Endothelial cell of umbilical vein (primary cell): ENCODE measurements at regions not wholly inside any gene's neighbourhood (a gene's known extent, or its start where the extent isn't known, plus 50 kb on each side); places are given as distances from the start of the nearest gene placed in this dataset.

Source experiments
- BruUV-seq: library from RNA; stranded (reverse); fragments of 400-500 nt; replicated peaks from 2 replicates; lab custom pipeline; 2021; lab: Mats Ljungman, UMichigan
- CTCF ChIA-PET: fragments of 300-600, 350-600 bp; sonication (Branson Sonifier 250); formaldehyde crosslinking; loops from one replicate; lab custom pipeline; 2021; ENCODE audit warnings: antibody characterized with exemption, inconsistent platforms; lab: Charles Lee
- POLR2A ChIA-PET: fragments of 300-600, 350-600 bp; sonication (Branson Sonifier 250); formaldehyde crosslinking; loops from one replicate; lab custom pipeline; 2021; ENCODE audit warnings: antibody characterized with exemption, inconsistent platforms; lab: Charles Lee
- DNase-seq: peaks from one replicate; pipeline ENCODE4 v3.0.0-alpha.2; 2011; ENCODE audit warnings: low read depth, low spot score
- FAIRE-seq: peaks from 2 replicates; lab custom pipeline; 2011; peaks lifted over from hg19 to GRCh38; lab: Jason Lieb, UNC
- H2AFZ ChIP-seq: 2 replicates; pipeline ENCODE4 v1.6.0; 2012; ENCODE audit warnings: low read depth, low read length, control low read depth, inconsistent platforms
- H3K27ac ChIP-seq: 2 replicates; pipeline ENCODE4 v1.5.1; 2011; ENCODE audit warnings: low read depth, mild to moderate bottlenecking, control low read depth, low read length, moderate library complexity; ENCODE audit not compliant: insufficient read depth
- H3K27me3 ChIP-seq, 2 experiments: 2 replicates each; pipeline versions ENCODE4 v1.6.0 to v1.6.1; 2011; ENCODE audit warnings: low read length in 2 of 2, mixed read lengths in 1 of 2; ENCODE audit not compliant: control insufficient read depth in 2 of 2, insufficient read depth in 2 of 2
- H3K36me3 ChIP-seq, 2 experiments: 2 replicates in 1 of 2; 3 replicates in 1 of 2; pipeline ENCODE4 v1.5.1; 2011; ENCODE audit warnings: low read length in 2 of 2, mild to moderate bottlenecking in 1 of 2, moderate library complexity in 1 of 2; ENCODE audit not compliant: control insufficient read depth in 2 of 2, insufficient read depth in 2 of 2; ENCODE audit errors: extremely low read depth in 1 of 2
- H3K4me1 ChIP-seq: 3 replicates; pipeline ENCODE4 v1.5.1; 2011; ENCODE audit warnings: mild to moderate bottlenecking, low read length; ENCODE audit not compliant: control insufficient read depth, insufficient read depth; ENCODE audit errors: extremely low read depth
- H3K4me2 ChIP-seq: 2 replicates; pipeline ENCODE4 v1.6.1; 2011; ENCODE audit warnings: low read length, control low read depth, mixed read lengths; ENCODE audit not compliant: insufficient read depth
- H3K4me3 ChIP-seq, 3 experiments: fragments of 200-600 bp in 1 of 3; sonication (generic), shearing (Covaris generic) in 1 of 3; replicated peaks in 1 of 3; 2 replicates each; pipeline ENCODE4 v1.5.1; 2011 to 2016; ENCODE audit warnings: control low read depth in 3 of 3, low read length in 3 of 3, mild to moderate bottlenecking in 2 of 3, inconsistent platforms in 1 of 3, low read depth in 1 of 3, moderate library complexity in 1 of 3; ENCODE audit not compliant: insufficient read depth in 1 of 3
- H3K79me2 ChIP-seq: 2 replicates; pipeline ENCODE4 v1.6.0; 2012; ENCODE audit warnings: low read length, inconsistent platforms; ENCODE audit not compliant: control insufficient read depth, insufficient read depth
- H3K9ac ChIP-seq: replicated peaks from 2 replicates; pipeline ENCODE3; 2011; ENCODE audit warnings: low read length, control low read depth; ENCODE audit not compliant: insufficient read depth; ENCODE audit errors: extremely low read depth
- H3K9me1 ChIP-seq: replicated peaks from 3 replicates; pipeline ENCODE4 v1.6.0; 2011; ENCODE audit warnings: mild to moderate bottlenecking, low read length; ENCODE audit not compliant: control insufficient read depth, insufficient read depth; ENCODE audit errors: extremely low read depth
- H3K9me3 ChIP-seq: replicated peaks from 2 replicates; pipeline ENCODE4 v1.5.1; 2012; ENCODE audit warnings: low read length, inconsistent platforms; ENCODE audit not compliant: control insufficient read depth, insufficient read depth
- H4K20me1 ChIP-seq: replicated peaks from 2 replicates; pipeline ENCODE3; 2011; ENCODE audit warnings: mild to moderate bottlenecking, low read length; ENCODE audit not compliant: control insufficient read depth, insufficient read depth; ENCODE audit errors: extremely low read depth
- CTCF ChIP-seq, 2 donors: IDR thresholded peaks; 1 replicate in 1 of 2; 2 replicates in 1 of 2; pipeline ENCODE4 v1.5.1; 2011; ENCODE audit warnings: low read length in 2 of 2, mild to moderate bottlenecking in 2 of 2, moderate library complexity in 2 of 2, control low read depth in 1 of 2, inconsistent platforms in 1 of 2, low read depth in 1 of 2; ENCODE audit not compliant: insufficient read depth in 1 of 2; ENCODE audit errors: extremely low read depth in 1 of 2
- EZH2 ChIP-seq: IDR thresholded peaks from 2 replicates; pipeline ENCODE4 v1.6.1; 2012; ENCODE audit warnings: borderline replicate concordance, low read depth, mild to moderate bottlenecking, moderate library complexity, low read length, inconsistent platforms; ENCODE audit not compliant: severe bottlenecking
- FOS ChIP-seq: IDR thresholded peaks from 2 replicates; pipeline ENCODE4 v1.6.1; 2011; ENCODE audit warnings: mild to moderate bottlenecking, low read length, moderate library complexity, borderline replicate concordance; ENCODE audit not compliant: insufficient read depth
- GATA2 ChIP-seq: IDR thresholded peaks from 2 replicates; pipeline ENCODE4 v1.7.0; 2011; ENCODE audit warnings: low read depth, mild to moderate bottlenecking, moderate library complexity, mixed read lengths, low read length; ENCODE audit not compliant: insufficient read length, insufficient read depth
- JUN ChIP-seq: IDR thresholded peaks from 2 replicates; pipeline ENCODE4 v1.6.1; 2011; ENCODE audit warnings: borderline replicate concordance, low read depth; ENCODE audit not compliant: insufficient read length, insufficient read depth
- MAX ChIP-seq: IDR thresholded peaks from 2 replicates; pipeline ENCODE4 v1.6.1; 2011; ENCODE audit not compliant: insufficient read depth, insufficient read length
- MYC ChIP-seq: IDR thresholded peaks from one replicate; pipeline ENCODE4 v1.6.1; 2011; ENCODE audit warnings: mild to moderate bottlenecking, low read depth, low read length
- POLR2A ChIP-seq: IDR thresholded peaks from 2 replicates; pipeline ENCODE4 v1.6.1; 2012; ENCODE audit warnings: low read depth, mild to moderate bottlenecking, control low read depth, low read length
- POLR2AphosphoS5 ChIP-seq: IDR thresholded peaks from 2 replicates; pipeline ENCODE4 v1.6.1; 2012; ENCODE audit warnings: low read depth, mild to moderate bottlenecking, control low read depth, low read length, moderate library complexity; ENCODE audit not compliant: insufficient read depth
- dilution Hi-C: fragments of 300-500 bp; cut with MboI; formaldehyde crosslinking; loops from one replicate; pipeline ENCODE4 v1.15.0; 2019; ENCODE audit warnings: low sequenced_read_pairs; ENCODE audit not compliant: extremely low pct_ligation_motif_present
- intact Hi-C: fragments of 100-400 bp; cut with micrococcal nuclease; formaldehyde crosslinking; loops from one replicate; pipeline ENCODE4 v1.10.0; 2022

- Histone ChIP-seq H3K27me3 (no peaks in the 10 kb centered on the region), H3K9me1 (no peaks in the 10 kb centered on the region), H3K79me2 (no peaks in the 10 kb centered on the region), H4K20me1 (no peaks in the 10 kb centered on the region), H3K4me3 (no peak overlapping the region), H3K4me2 (no peak overlapping the region), H3K9ac (no peak overlapping the region), H3K36me3 (no peaks in the 10 kb centered on the region), H3K4me1 (no peaks in the 10 kb centered on the region), H3K27ac (no peak overlapping the region), H3K9me3 (no peaks in the 10 kb centered on the region), H2AFZ (no peak overlapping the region)
- ChIA-PET POLR2A (no interaction called here), CTCF (no interaction called here)
- TF ChIP-seq CTCF (IDR thresholded peaks at IDR 0.05; ENCODE audit: extremely low read depth in 1 of 2, insufficient read depth in 1 of 2, low read depth in 1 of 2, low read length in 2 of 2) (no peak), MYC (no peak), GATA2 (no peak), EZH2 (no peak), JUN (no peak), POLR2A (no peak), POLR2AphosphoS5 (no peak), MAX (no peak), FOS (no peak)
- intact Hi-C loops, result no loop called here
- dilution Hi-C loops, result no loop called here
- no peak for FAIRE-seq
- DNase-seq, result no peak
- no TSS peak for BruUV-seq
Measured at GRCh38 chr10:118488710-118489497, 106.5 kb downstream of the PRLHR start.
